Stimulated activated CD8-positive, alpha-beta memory T cell treated with anti-CD3 and anti-CD28 coated beads, Interleukin-12 subunit alpha, Interleukin-12 subunit beta, amount 100 ng/mL, for 1 hour (primary cell): ENCODE measurements at regions not wholly inside any gene's neighbourhood (a gene's known extent, or its start where the extent isn't known, plus 50 kb on each side); places are given as distances from the start of the nearest gene placed in this dataset.

ENCODE experiments used
- DNase-seq: peaks from one replicate; pipeline ENCODE4 v3.0.0-alpha.2; 2020; ENCODE audit warnings: low read depth

DNA sequence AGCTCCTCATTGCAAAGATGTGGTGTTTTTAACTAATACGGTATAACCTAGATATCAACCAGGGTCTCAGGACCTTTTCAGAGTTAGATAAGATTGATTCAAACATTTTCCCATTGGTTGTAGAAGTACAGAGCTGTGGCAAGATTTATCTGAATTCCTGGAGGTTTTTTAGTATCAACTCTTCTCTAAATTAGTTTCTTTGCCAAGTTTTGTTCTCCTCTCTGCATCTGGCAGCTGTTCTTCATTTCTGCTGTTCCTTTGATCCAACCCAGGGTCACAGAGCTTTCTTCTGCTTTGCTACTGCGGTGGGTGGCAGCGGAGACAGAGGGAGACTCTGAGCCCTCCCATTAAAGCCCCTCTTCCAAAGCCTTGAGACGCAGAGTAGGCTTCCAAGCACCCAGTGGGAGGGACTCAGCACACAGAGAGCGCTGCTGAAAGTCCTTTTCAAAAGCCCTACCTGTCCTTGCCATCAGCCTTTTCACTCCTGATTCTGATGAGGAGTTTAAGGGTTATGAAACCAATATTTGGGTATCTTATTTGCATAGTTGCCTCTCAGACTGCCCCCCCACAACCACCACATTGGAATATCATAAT is 146.3 kb upstream of the EEPD1 start:
- DNase-seq, result no peak

- no peak for DNase-seq
Observed at GRCh38 chr7:36010656-36011587, 142.1 kb upstream of the EEPD1 start.

- DNase-seq, result no peak
Observed at GRCh38 chr7:36011588-36011965, 141.5 kb upstream of the EEPD1 start.

GRCh38 chr7:36013246-36014014 is 139.6 kb upstream of the EEPD1 start:
- DNase-seq, result no peak

GRCh38 chr7:36014961-36015360 is 138.1 kb upstream of the EEPD1 start:
- no peak for DNase-seq

- no peak for DNase-seq
Observed at GRCh38 chr7:36015733-36016132, 137.3 kb upstream of the EEPD1 start.

DNA sequence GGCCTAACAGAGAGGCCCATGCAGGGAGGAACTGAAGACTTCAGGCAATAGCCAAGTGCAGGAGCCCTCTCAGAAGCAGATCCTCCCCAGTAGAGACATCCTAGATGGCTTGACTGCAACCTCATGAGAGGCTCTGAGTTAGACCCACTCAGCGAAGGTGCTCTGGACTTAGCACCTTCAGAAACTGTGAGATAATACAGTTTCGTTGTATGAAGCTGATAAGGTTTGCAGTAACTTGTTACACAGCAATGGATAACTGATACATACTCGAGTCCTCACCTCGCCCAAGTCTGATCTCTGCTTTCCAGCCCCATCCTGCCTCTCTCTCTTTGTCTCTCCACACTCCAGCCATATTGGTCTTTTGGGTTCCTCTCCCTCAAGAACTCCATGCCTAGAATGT is 136.4 kb upstream of the EEPD1 start:
- DNase-seq, result no peak

DNA sequence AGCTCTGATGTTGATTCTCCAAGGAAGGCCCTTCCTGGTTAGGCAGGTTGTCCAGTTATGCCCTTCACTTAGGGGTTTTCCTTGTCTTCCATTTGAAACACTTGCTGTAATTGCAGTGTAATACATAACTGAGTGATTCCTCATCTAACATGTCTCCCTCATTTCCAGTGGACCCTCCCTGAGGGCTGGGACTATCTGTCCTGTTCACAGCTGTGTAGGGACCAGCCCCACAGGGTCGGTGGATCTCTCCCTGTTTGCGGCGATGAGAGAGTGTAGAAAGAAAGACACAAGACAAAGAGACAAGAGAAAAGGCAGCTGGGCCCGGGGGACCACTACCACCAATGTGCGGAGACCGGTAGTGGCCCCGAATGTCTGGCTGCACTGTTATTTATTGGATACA is 135.9 kb upstream of the EEPD1 start:
- DNase-seq, result no peak

GRCh38 chr7:36018816-36019484 is 134.1 kb upstream of the EEPD1 start:
- DNase-seq, result no peak

DNA sequence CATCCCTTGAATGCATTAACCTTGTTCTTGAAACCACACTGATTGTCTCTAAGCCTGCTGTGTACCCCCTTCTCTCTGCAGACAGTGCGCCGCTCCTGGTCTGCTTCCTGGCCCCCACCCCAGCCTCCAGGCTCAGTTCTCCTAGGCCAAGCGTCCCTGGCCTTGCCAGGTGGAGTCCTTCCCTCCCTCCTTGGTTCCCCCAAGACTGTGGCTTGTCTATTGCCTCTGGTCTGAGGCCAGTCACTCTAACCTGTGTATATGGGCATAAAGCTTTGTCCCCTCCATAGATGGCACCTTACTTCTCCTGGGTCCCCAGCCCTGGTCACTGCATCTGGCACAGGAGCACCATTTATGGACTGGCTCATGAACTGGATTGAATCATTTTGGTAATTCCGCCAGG is 133.5 kb upstream of the EEPD1 start:
- no peak for DNase-seq

GRCh38 chr7:36019980-36020379 is 133.1 kb upstream of the EEPD1 start:
- DNase-seq, result no peak

DNA sequence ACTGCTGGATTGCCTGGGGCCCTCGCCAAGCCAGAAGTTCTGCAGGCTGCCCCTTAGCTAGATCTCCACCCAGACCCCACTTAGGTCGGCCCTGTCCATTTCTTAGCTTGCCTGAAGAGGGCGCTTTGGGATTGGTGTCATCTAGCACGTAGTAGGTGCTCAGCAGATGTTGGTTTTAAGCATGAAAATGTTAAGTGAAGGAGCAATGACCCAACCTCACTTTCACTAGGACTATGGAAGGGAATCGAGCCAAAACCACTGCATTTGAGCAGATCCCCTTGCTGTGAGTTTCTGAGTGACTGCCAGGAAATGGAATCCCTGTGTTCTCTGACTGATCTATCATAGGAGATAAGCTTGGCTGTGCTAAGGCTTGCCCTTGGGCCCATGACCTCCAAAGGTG is 131.7 kb upstream of the EEPD1 start:
- DNase-seq, result no peak

GRCh38 chr7:36021917-36022550 is 131.0 kb upstream of the EEPD1 start:
- DNase-seq, result no peak

DNA sequence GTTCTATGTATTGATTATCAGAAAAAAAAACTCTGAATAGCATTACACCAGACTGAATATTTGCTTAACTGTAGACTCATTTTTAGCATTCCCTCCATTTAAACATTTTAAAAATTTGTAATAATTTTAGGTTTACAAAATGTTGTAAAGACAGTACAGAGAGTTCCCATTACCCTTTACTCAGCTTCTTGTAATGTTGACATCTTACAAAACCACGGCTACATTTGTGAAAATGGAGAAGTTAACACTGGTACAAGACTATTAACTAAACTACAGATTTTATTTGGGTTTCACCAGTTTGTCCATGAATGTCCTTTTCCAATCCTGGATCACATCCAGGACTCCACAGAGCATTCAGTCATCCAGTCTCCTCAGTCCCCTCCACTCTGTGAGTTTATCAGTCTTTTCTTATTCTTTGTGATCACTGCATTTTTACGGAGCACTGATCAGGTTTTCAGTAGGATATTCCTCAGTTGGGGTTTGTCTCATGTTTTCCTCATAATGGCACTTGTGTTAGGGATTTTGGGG is 130.0 kb upstream of the EEPD1 start:
- no peak for DNase-seq

DNA sequence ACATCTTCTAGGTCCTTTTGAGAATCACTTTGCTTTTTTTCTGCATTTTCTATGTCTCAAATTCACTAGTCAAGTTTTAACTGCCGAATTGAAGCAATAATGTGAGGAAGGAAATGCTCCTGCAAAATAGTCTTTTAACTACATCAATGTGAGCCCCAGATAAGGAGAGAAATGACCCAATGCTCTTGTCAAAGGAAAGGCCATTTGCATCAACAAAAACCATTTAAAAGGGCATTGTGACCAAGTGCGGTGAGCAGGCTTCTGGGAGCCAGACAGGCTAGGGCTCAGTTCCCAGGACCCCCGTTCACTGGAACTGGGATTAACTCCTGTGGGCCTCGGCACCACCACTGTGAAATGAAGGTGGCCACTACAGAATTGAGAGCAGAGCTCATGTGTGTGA is 127.9 kb upstream of the EEPD1 start:
- DNase-seq, result no peak

GRCh38 chr7:36029311-36029710 is 123.7 kb upstream of the EEPD1 start:
- DNase-seq, result no peak

- DNase-seq, result no peak
Observed at GRCh38 chr7:36029853-36030515, 123.1 kb upstream of the EEPD1 start.

- no peak for DNase-seq
Observed at GRCh38 chr7:36032361-36032818, 120.7 kb upstream of the EEPD1 start.

- no peak for DNase-seq
Observed at GRCh38 chr7:36034020-36034419, 119.0 kb upstream of the EEPD1 start.

GRCh38 chr7:36035186-36035585 is 117.9 kb upstream of the EEPD1 start:
- no peak for DNase-seq

- no peak for DNase-seq
Observed at GRCh38 chr7:36036590-36036989, 116.5 kb upstream of the EEPD1 start.
